ENCODE measurements at regions not wholly inside any gene's neighbourhood (a gene's known extent, or its start where the extent isn't known, plus 50 kb on each side); places are given as distances from the start of the nearest gene placed in this dataset.

- peaks cover 4% of the 10 kb centered on the region for H3K27me3 Mint-ChIP-seq (ENCODE audit: insufficient read depth, low read depth, poor library complexity)
- H3K36me3 Mint-ChIP-seq (ENCODE audit: low read depth), result no peaks in the 10 kb centered on the region
- no peak overlapping the region for H3K27ac ChIP-seq (ENCODE audit: low read depth)
- no peaks in the 10 kb centered on the region for H3K9me3 Mint-ChIP-seq
- no peak overlapping the region for H3K27ac Mint-ChIP-seq
- no peaks in the 10 kb centered on the region for H4K20me1 ChIP-seq (replicated peaks; ENCODE audit: insufficient read depth)
- H2AFZ ChIP-seq, result peak overlapping the region; percentile 63; the same call in 1 of the 2 replicates
- no peak overlapping the region; the same call in 2 of the 3 replicates for H3K4me3 Mint-ChIP-seq
- H3K9me2 ChIP-seq (ENCODE audit: insufficient read depth), result 0 out of 2 replicates have a peak, but pooled peaks cover 7% of the 10 kb centered on the region
- TF ChIP-seq EZH2 (IDR thresholded peaks at IDR 0.05; ENCODE audit: low read depth, unreplicated experiment), result no peak
- TF ChIP-seq CREB1 (CRISPR knock-in tag; IDR thresholded peaks at IDR 0.05; ENCODE audit: low read depth), result no peak
- no peak for TF ChIP-seq EZH2phosphoT487 (IDR thresholded peaks at IDR 0.05; ENCODE audit: unreplicated experiment)
- TF ChIP-seq, protein P1, sequence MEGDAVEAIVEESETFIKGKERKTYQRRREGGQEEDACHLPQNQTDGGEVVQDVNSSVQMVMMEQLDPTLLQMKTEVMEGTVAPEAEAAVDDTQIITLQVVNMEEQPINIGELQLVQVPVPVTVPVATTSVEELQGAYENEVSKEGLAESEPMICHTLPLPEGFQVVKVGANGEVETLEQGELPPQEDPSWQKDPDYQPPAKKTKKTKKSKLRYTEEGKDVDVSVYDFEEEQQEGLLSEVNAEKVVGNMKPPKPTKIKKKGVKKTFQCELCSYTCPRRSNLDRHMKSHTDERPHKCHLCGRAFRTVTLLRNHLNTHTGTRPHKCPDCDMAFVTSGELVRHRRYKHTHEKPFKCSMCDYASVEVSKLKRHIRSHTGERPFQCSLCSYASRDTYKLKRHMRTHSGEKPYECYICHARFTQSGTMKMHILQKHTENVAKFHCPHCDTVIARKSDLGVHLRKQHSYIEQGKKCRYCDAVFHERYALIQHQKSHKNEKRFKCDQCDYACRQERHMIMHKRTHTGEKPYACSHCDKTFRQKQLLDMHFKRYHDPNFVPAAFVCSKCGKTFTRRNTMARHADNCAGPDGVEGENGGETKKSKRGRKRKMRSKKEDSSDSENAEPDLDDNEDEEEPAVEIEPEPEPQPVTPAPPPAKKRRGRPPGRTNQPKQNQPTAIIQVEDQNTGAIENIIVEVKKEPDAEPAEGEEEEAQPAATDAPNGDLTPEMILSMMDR (conservative IDR thresholded peaks at IDR 0.05; ENCODE audit: low read depth in 2 of 2), result no peak
- no peak for TF ChIP-seq ETS1 (IDR thresholded peaks at IDR 0.05)
- TF ChIP-seq POLR2AphosphoS5 (IDR thresholded peaks at IDR 0.05; ENCODE audit: low read depth), result no peak
- TF ChIP-seq, protein P2, sequence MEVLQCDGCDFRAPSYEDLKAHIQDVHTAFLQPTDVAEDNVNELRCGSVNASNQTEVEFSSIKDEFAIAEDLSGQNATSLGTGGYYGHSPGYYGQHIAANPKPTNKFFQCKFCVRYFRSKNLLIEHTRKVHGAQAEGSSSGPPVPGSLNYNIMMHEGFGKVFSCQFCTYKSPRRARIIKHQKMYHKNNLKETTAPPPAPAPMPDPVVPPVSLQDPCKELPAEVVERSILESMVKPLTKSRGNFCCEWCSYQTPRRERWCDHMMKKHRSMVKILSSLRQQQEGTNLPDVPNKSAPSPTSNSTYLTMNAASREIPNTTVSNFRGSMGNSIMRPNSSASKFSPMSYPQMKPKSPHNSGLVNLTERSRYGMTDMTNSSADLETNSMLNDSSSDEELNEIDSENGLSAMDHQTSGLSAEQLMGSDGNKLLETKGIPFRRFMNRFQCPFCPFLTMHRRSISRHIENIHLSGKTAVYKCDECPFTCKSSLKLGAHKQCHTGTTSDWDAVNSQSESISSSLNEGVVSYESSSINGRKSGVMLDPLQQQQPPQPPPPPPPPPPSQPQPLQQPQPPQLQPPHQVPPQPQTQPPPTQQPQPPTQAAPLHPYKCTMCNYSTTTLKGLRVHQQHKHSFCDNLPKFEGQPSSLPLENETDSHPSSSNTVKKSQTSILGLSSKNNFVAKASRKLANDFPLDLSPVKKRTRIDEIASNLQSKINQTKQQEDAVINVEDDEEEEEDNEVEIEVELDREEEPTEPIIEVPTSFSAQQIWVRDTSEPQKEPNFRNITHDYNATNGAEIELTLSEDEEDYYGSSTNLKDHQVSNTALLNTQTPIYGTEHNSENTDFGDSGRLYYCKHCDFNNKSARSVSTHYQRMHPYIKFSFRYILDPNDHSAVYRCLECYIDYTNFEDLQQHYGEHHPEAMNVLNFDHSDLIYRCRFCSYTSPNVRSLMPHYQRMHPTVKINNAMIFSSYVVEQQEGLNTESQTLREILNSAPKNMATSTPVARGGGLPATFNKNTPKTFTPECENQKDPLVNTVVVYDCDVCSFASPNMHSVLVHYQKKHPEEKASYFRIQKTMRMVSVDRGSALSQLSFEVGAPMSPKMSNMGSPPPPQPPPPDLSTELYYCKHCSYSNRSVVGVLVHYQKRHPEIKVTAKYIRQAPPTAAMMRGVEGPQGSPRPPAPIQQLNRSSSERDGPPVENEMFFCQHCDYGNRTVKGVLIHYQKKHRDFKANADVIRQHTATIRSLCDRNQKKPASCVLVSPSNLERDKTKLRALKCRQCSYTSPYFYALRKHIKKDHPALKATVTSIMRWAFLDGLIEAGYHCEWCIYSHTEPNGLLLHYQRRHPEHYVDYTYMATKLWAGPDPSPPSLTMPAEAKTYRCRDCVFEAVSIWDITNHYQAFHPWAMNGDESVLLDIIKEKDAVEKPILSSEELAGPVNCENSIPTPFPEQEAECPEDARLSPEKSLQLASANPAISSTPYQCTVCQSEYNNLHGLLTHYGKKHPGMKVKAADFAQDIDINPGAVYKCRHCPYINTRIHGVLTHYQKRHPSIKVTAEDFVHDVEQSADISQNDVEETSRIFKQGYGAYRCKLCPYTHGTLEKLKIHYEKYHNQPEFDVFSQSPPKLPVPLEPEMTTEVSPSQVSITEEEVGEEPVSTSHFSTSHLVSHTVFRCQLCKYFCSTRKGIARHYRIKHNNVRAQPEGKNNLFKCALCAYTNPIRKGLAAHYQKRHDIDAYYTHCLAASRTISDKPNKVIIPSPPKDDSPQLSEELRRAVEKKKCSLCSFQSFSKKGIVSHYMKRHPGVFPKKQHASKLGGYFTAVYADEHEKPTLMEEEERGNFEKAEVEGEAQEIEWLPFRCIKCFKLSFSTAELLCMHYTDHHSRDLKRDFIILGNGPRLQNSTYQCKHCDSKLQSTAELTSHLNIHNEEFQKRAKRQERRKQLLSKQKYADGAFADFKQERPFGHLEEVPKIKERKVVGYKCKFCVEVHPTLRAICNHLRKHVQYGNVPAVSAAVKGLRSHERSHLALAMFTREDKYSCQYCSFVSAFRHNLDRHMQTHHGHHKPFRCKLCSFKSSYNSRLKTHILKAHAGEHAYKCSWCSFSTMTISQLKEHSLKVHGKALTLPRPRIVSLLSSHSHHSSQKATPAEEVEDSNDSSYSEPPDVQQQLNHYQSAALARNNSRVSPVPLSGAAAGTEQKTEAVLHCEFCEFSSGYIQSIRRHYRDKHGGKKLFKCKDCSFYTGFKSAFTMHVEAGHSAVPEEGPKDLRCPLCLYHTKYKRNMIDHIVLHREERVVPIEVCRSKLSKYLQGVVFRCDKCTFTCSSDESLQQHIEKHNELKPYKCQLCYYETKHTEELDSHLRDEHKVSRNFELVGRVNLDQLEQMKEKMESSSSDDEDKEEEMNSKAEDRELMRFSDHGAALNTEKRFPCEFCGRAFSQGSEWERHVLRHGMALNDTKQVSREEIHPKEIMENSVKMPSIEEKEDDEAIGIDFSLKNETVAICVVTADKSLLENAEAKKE (CRISPR knock-in tag; IDR thresholded peaks at IDR 0.05), result no peak
- TF ChIP-seq JUNB (IDR thresholded peaks at IDR 0.05; ENCODE audit: unreplicated experiment), result no peak
- TF ChIP-seq STAT1 (IDR thresholded peaks at IDR 0.05; ENCODE audit: unreplicated experiment), result no peak
- no peak for TF ChIP-seq ZNF331 (CRISPR knock-in tag; IDR thresholded peaks at IDR 0.05; ENCODE audit: low read depth)
- no peak for TF ChIP-seq ZNF114 (CRISPR knock-in tag; IDR thresholded peaks at IDR 0.05)
- no peak for TF ChIP-seq NANOG (IDR thresholded peaks at IDR 0.05; ENCODE audit: borderline replicate concordance)
- TF ChIP-seq, protein P3, sequence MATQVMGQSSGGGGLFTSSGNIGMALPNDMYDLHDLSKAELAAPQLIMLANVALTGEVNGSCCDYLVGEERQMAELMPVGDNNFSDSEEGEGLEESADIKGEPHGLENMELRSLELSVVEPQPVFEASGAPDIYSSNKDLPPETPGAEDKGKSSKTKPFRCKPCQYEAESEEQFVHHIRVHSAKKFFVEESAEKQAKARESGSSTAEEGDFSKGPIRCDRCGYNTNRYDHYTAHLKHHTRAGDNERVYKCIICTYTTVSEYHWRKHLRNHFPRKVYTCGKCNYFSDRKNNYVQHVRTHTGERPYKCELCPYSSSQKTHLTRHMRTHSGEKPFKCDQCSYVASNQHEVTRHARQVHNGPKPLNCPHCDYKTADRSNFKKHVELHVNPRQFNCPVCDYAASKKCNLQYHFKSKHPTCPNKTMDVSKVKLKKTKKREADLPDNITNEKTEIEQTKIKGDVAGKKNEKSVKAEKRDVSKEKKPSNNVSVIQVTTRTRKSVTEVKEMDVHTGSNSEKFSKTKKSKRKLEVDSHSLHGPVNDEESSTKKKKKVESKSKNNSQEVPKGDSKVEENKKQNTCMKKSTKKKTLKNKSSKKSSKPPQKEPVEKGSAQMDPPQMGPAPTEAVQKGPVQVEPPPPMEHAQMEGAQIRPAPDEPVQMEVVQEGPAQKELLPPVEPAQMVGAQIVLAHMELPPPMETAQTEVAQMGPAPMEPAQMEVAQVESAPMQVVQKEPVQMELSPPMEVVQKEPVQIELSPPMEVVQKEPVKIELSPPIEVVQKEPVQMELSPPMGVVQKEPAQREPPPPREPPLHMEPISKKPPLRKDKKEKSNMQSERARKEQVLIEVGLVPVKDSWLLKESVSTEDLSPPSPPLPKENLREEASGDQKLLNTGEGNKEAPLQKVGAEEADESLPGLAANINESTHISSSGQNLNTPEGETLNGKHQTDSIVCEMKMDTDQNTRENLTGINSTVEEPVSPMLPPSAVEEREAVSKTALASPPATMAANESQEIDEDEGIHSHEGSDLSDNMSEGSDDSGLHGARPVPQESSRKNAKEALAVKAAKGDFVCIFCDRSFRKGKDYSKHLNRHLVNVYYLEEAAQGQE (IDR thresholded peaks at IDR 0.05; ENCODE audit: unreplicated experiment), result no peak
- no peaks in the 10 kb centered on the region for H3F3A ChIP-seq (replicated peaks; ENCODE audit: low read depth)
- no peak overlapping the region for H3K4me2 ChIP-seq
- no peaks in the 10 kb centered on the region for H3K79me2 ChIP-seq (replicated peaks; ENCODE audit: insufficient read depth)
- peaks cover 15% of the 10 kb centered on the region for H3K4me1 ChIP-seq (ENCODE audit: insufficient read depth)
- no peaks in the 10 kb centered on the region for H3K27me3 ChIP-seq (ENCODE audit: insufficient read depth)
- peaks cover 29% of the 10 kb centered on the region for H3K4me1 Mint-ChIP-seq
- ATAC-seq (no peak), DNase-seq (ENCODE audit: low spot score) (no peak)
- no peaks in the 10 kb centered on the region for H3K36me3 ChIP-seq (ENCODE audit: insufficient read depth)
- no peak overlapping the region for H3K4me3 ChIP-seq
Measured at GRCh38 chr6:6858533-6858982, 249.2 kb upstream of the RREB1 start.
